Endodermal cell (in vitro differentiated cells): ENCODE measurements at regions not wholly inside any gene's neighbourhood (a gene's known extent, or its start where the extent isn't known, plus 50 kb on each side); places are given as distances from the start of the nearest gene placed in this dataset.
"Not testable (repeated sequence)": the region's sequence is repeated elsewhere in the genome, so short reads cannot be mapped to it uniquely, and the experiment has no call there.

Experiments
- DNase-seq: peaks from one replicate; pipeline ENCODE4 v3.0.0-alpha.2; 2017
- H3K27ac ChIP-seq: 2 replicates; pipeline ENCODE4 v1.5.1; 2013; ENCODE audit warnings: mild to moderate bottlenecking, low read depth, low read length, moderate library complexity
- H3K27me3 ChIP-seq: 2 replicates; pipeline ENCODE4 v1.6.1; 2013; ENCODE audit warnings: mild to moderate bottlenecking, low read length, moderate library complexity; ENCODE audit not compliant: insufficient read depth, control insufficient read depth, poor library complexity, severe bottlenecking
- H3K36me3 ChIP-seq: 2 replicates; pipeline ENCODE4 v1.7.0; 2013; ENCODE audit warnings: mild to moderate bottlenecking, low read length, moderate library complexity; ENCODE audit not compliant: control insufficient read depth, insufficient read depth
- H3K4me1 ChIP-seq: one replicate; pipeline ENCODE4 v1.7.0; 2013; ENCODE audit warnings: low read length; ENCODE audit not compliant: control insufficient read depth, insufficient read depth
- H3K4me3 ChIP-seq: 2 replicates; pipeline ENCODE4 v1.5.1; 2013; ENCODE audit warnings: mild to moderate bottlenecking, low read length, moderate library complexity
- H3K9ac ChIP-seq: 2 replicates; pipeline ENCODE4 v1.6.1; 2013; ENCODE audit warnings: mild to moderate bottlenecking, low read length, moderate library complexity; ENCODE audit not compliant: poor library complexity, severe bottlenecking; ENCODE audit errors: extremely low read depth
- H3K9me3 ChIP-seq: 2 replicates; pipeline ENCODE4 v1.6.1; 2013; ENCODE audit warnings: mild to moderate bottlenecking, low read length, moderate library complexity; ENCODE audit not compliant: control insufficient read depth
- H3K27ac Mint-ChIP-seq: 2 replicates; pipeline ENCODE4 v1.8.0; 2020; ENCODE audit warnings: mixed read lengths
- H3K27me3 Mint-ChIP-seq: 2 replicates; pipeline ENCODE4 v1.8.0; 2021; ENCODE audit warnings: mild to moderate bottlenecking, mixed read lengths; ENCODE audit not compliant: insufficient read depth
- H3K36me3 Mint-ChIP-seq: 2 replicates; pipeline ENCODE4 v1.8.0; 2020; ENCODE audit warnings: low read depth, mixed read lengths
- H3K4me1 Mint-ChIP-seq: 2 replicates; pipeline ENCODE4 v1.8.0; 2020; ENCODE audit warnings: mixed read lengths
- H3K4me3 Mint-ChIP-seq: 2 replicates; pipeline ENCODE4 v1.8.0; 2020; ENCODE audit warnings: mild to moderate bottlenecking, moderate library complexity, mixed read lengths
- H3K9me3 Mint-ChIP-seq: 2 replicates; pipeline ENCODE4 v1.8.0; 2020; ENCODE audit warnings: mild to moderate bottlenecking, mixed read lengths
- CTCF ChIP-seq: fragments of 200-600 bp; sonication (generic); conservative IDR thresholded peaks from 2 replicates; pipeline ENCODE4 v1.5.0; 2021; ENCODE audit warnings: antibody characterized with exemption, mild to moderate bottlenecking
- WGBS, 2 experiments: methylation state at CpG; one replicate each; pipeline versions ENCODE4 v1.1.5 to v1.1.7; 2013; ENCODE audit warnings: missing lambda C conversion rate in 2 of 2, mixed read lengths in 1 of 2; ENCODE audit not compliant: insufficient coverage in 1 of 2, insufficient read length in 1 of 2; 5-methylcytosine and 5-hydroxymethylcytosine counted together

GRCh38 chr13:96934889-96935489 lies 59.3 kb downstream of the OXGR1 start:
- no peak for TF ChIP-seq CTCF
- Mint-ChIP-seq H3K36me3 (no peaks in the 10 kb centered on the region), H3K27ac (no peak overlapping the region), H3K27me3 (peaks cover 46% of the 10 kb centered on the region), H3K4me1 (peaks cover 19% of the 10 kb centered on the region), H3K4me3 (no peak overlapping the region), H3K9me3 (no peaks in the 10 kb centered on the region)
- H3K36me3 ChIP-seq, result no peaks in the 10 kb centered on the region
- 73 to 74% methylated on average over 5 to 6 of the region's 6 CpGs for WGBS, 2 experiments
- no peak overlapping the region for H3K9ac ChIP-seq
- H3K27ac ChIP-seq, result no peak overlapping the region
- H3K4me1 ChIP-seq, result peaks cover 7% of the 10 kb centered on the region
- H3K9me3 ChIP-seq, result peaks cover 10% of the 10 kb centered on the region
- H3K27me3 ChIP-seq, result peaks cover 100% of the 10 kb centered on the region
- no peak overlapping the region for H3K4me3 ChIP-seq
- DNase-seq, result no peak

- Mint-ChIP-seq H3K4me3 (no peak overlapping the region), H3K36me3 (no peaks in the 10 kb centered on the region), H3K27me3 (peaks cover 72% of the 10 kb centered on the region), H3K9me3 (peaks cover 14% of the 10 kb centered on the region), H3K4me1 (peaks cover 11% of the 10 kb centered on the region), H3K27ac (no peak overlapping the region)
- 68 to 87% methylated on average over 3 to 4 of the region's 4 CpGs for WGBS, 2 experiments
- Histone ChIP-seq H3K36me3 (no peaks in the 10 kb centered on the region), H3K27ac (no peak overlapping the region), H3K4me3 (no peak overlapping the region), H3K9ac (no peak overlapping the region), H3K4me1 (no peaks in the 10 kb centered on the region), H3K9me3 (no peaks in the 10 kb centered on the region), H3K27me3 (peaks cover 62% of the 10 kb centered on the region)
- TF ChIP-seq CTCF, result no peak
- no peak for DNase-seq
Measured at GRCh38 chr13:96925916-96926628, 68.2 kb downstream of the OXGR1 start.

GRCh38 chr13:96925477-96925876 lies 68.8 kb downstream of the OXGR1 start:
- WGBS, 2 experiments, result 99 to 100% methylated on average over 1 to 2 of the region's 2 CpGs
- Histone ChIP-seq H3K9ac (no peak overlapping the region), H3K36me3 (no peaks in the 10 kb centered on the region), H3K9me3 (no peaks in the 10 kb centered on the region), H3K4me3 (no peak overlapping the region), H3K4me1 (no peaks in the 10 kb centered on the region), H3K27me3 (peaks cover 56% of the 10 kb centered on the region), H3K27ac (no peak overlapping the region)
- no peak overlapping the region for H3K4me3 Mint-ChIP-seq
- H3K9me3 Mint-ChIP-seq, result peaks cover 18% of the 10 kb centered on the region
- H3K27me3 Mint-ChIP-seq, result peaks cover 73% of the 10 kb centered on the region
- H3K27ac Mint-ChIP-seq, result no peak overlapping the region
- H3K36me3 Mint-ChIP-seq, result no peaks in the 10 kb centered on the region
- DNase-seq, result no peak
- H3K4me1 Mint-ChIP-seq, result peaks cover 11% of the 10 kb centered on the region
- no peak for TF ChIP-seq CTCF

- Mint-ChIP-seq H3K9me3 (peaks cover 13% of the 10 kb centered on the region), H3K27me3 (peaks cover 40% of the 10 kb centered on the region)
- not testable (repeated sequence) for H3K4me3 ChIP-seq, H3K9me3 ChIP-seq, H3K4me1 ChIP-seq, H3K4me3 Mint-ChIP-seq, H3K9ac ChIP-seq, DNase-seq, H3K36me3 ChIP-seq, H3K4me1 Mint-ChIP-seq, H3K36me3 Mint-ChIP-seq, H3K27ac ChIP-seq, H3K27ac Mint-ChIP-seq
- 82 to 91% methylated on average over 4 to 12 of the region's 12 CpGs for WGBS, 2 experiments
- peaks cover 11% of the 10 kb centered on the region for H3K27me3 ChIP-seq
Measured at GRCh38 chr13:96918861-96919631, 75.2 kb downstream of the OXGR1 start.
